ENCODE measurements at regions not wholly inside any gene's neighbourhood (a gene's known extent, or its start where the extent isn't known, plus 50 kb on each side); places are given as distances from the start of the nearest gene placed in this dataset.

- ATAC-seq (no peak), DNase-seq (no peak)
- peaks cover 37% of the 10 kb centered on the region for H3K27me3 ChIP-seq (ENCODE audit: low read depth)
- H3K4me3 ChIP-seq = no peak overlapping the region
- no peak for TF ChIP-seq CTCF (IDR thresholded peaks at IDR 0.05)
- H3K36me3 ChIP-seq = no peaks in the 10 kb centered on the region
- no peaks in the 10 kb centered on the region for H3K4me1 ChIP-seq
- intact Hi-C loops (cut with DNase I) = no loop called here
- no peaks in the 10 kb centered on the region for H3K9me3 ChIP-seq
- H3K27ac ChIP-seq = no peak overlapping the region
Measured at GRCh38 chr1:18020021-18020817, 87.4 kb upstream of the IGSF21 start.

DNA sequence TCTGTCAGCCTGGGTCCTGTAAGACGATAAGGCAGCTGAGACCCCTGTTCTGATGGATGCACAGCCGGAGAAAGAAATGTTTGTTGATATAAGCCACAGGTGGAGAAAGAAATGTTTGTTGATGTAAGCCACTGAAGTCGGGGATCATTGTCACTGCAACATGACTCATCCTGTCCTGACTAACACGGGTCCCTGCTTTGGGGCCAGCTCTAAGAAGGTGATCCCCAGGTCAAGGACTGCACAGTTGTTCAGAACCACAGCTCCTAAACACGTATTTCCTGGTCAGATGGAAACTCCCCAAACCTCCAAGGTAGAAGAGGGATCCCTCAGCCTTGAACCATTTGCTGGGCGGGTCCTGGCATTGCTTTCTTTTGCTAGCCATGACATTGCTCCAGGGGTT lies 86.4 kb upstream of the IGSF21 start:
- intact Hi-C loops (cut with DNase I) = no loop called here
- H3K36me3 ChIP-seq = no peaks in the 10 kb centered on the region
- no peak overlapping the region for H3K4me3 ChIP-seq
- peaks cover 37% of the 10 kb centered on the region for H3K27me3 ChIP-seq (ENCODE audit: low read depth)
- no peaks in the 10 kb centered on the region for H3K4me1 ChIP-seq
- no peaks in the 10 kb centered on the region for H3K9me3 ChIP-seq
- H3K27ac ChIP-seq = no peak overlapping the region
- DNase-seq (no peak), ATAC-seq (no peak)
- no peak for TF ChIP-seq CTCF (IDR thresholded peaks at IDR 0.05)

DNA sequence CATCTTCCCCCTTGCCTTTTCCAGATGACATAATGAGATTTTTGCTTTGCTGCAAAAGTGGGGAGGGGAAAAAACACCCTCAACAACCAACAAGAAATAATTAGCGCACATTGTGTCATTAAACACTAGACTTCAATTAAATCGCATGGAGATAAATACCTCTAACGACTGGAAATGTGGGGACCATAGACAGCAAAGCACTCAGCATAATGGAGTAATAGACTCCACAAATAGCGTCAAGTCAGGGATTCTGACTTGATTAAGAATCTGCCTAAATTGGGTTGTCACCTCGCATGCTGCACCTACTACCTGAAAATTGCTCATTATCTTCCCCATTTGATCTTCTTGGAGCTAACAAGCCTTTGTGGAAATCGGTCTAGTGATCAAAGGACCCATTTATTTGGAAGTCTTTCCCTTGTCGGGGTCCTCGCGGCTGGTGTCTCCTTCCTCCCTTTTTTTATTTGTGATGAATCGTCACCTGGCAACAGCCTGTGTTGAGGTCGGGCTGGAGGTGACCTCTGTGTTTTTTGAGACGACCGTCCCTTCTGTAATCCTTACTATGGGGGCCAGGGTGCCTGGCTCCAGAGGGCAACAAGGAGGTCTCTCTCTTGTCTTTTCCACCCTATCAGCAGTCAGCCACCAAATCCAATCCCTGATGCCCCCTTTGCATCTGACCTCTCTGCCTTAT lies 75.3 kb upstream of the IGSF21 start:
- no peak for TF ChIP-seq CTCF (IDR thresholded peaks at IDR 0.05)
- DNase-seq (no peak), ATAC-seq (no peak)
- Histone ChIP-seq H3K4me3 (no peak overlapping the region), H3K36me3 (no peaks in the 10 kb centered on the region), H3K27me3 (ENCODE audit: low read depth) (peaks cover 42% of the 10 kb centered on the region), H3K9me3 (no peaks in the 10 kb centered on the region), H3K4me1 (no peaks in the 10 kb centered on the region), H3K27ac (no peak overlapping the region)
- intact Hi-C loops (cut with DNase I) = no loop called here

DNA sequence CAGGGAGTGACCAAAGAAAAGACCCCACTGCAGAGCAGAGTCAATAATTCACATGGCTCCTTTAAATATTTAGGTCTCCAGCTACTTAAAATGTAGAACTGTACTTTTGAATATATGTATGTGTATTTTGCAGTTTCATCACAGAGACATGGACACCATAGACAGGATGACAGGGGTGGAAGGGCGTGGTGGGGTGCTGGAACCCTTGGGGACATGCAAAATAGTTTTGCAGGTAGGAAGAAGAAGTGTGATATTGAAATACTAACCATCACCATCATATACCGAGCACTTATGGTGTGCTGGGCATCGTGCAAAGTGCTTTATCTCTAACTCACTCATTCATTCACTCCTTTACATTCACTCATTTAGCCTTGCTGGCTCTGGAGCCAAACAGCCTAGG lies 72.5 kb upstream of the IGSF21 start:
- DNase-seq (no peak), ATAC-seq (no peak)
- intact Hi-C loops (cut with DNase I) = no loop called here
- no peaks in the 10 kb centered on the region for H3K36me3 ChIP-seq
- TF ChIP-seq CTCF (IDR thresholded peaks at IDR 0.05) = no peak
- H3K27me3 ChIP-seq (ENCODE audit: low read depth) = peaks cover 33% of the 10 kb centered on the region
- no peaks in the 10 kb centered on the region for H3K4me1 ChIP-seq
- no peaks in the 10 kb centered on the region for H3K9me3 ChIP-seq
- no peak overlapping the region for H3K4me3 ChIP-seq
- no peak overlapping the region for H3K27ac ChIP-seq

DNA sequence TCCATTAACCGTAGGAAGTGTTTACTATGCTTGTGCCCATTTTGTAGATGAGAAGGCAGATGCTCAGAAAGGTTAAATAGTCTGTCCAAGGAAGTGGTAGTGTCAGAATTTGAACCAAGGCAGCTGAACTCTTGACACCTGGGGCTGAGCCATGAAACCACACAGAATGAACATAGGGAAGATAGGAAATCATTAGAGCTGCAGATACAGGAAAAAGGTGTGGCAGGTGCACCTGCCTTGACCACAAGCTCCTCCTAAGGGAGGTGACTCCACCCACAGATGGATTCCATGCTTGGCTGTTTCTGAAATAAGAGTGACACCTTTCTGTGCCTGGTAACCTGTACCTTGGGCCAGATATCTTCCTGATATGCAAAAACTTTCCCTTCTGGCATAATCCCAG lies 69.9 kb upstream of the IGSF21 start:
- Histone ChIP-seq H3K9me3 (no peaks in the 10 kb centered on the region), H3K27ac (no peak overlapping the region), H3K4me1 (no peaks in the 10 kb centered on the region), H3K27me3 (ENCODE audit: low read depth) (peaks cover 17% of the 10 kb centered on the region), H3K4me3 (no peak overlapping the region), H3K36me3 (no peaks in the 10 kb centered on the region)
- DNase-seq (no peak), ATAC-seq (no peak)
- no peak for TF ChIP-seq CTCF (IDR thresholded peaks at IDR 0.05)
- intact Hi-C loops (cut with DNase I) = no loop called here
